Spleen (tissue), 7 donors: ENCODE measurements at regions not wholly inside any gene's neighbourhood (a gene's known extent, or its start where the extent isn't known, plus 50 kb on each side); places are given as distances from the start of the nearest gene placed in this dataset.
"Not testable (repeated sequence)": the region's sequence is repeated elsewhere in the genome, so short reads cannot be mapped to it uniquely, and the experiment has no call there.

Experiments used
- POLR2AphosphoS5 ChIP-seq, 3 donors: sonication (generic); formaldehyde crosslinking; IDR thresholded peaks; one replicate each; pipeline ENCODE4 v1.5.1; 2017; ENCODE audit warnings: antibody characterized with exemption in 3 of 3
- TF ChIP-seq, protein P1 (sequence below), 11 experiments: fragments of 200-600 bp in 7 of 11; fragments of 450-650 bp in 4 of 11; sonication (generic) in 4 of 11; IDR thresholded peaks in 8 of 11; conservative IDR thresholded peaks in 3 of 11; 1 replicate in 7 of 11; 2 replicates in 4 of 11; pipeline versions ENCODE4 v1.4.0 to v1.8.0; 2016 to 2021; ENCODE audit warnings: antibody characterized with exemption in 11 of 11, inconsistent platforms in 4 of 11, mild to moderate bottlenecking in 1 of 11
- donor health status: DM: no; HTN: no; CAD: no; lungs with moderate emphysema.
- donor health status: DM: no; HTN: no; CAD: no.
- donor health status: DM: no; HTN: no; CAD: no.

GRCh38 chr7:5121256-5121655 lies 68.8 kb upstream of the WIPI2 start:
- TF ChIP-seq, protein P1, sequence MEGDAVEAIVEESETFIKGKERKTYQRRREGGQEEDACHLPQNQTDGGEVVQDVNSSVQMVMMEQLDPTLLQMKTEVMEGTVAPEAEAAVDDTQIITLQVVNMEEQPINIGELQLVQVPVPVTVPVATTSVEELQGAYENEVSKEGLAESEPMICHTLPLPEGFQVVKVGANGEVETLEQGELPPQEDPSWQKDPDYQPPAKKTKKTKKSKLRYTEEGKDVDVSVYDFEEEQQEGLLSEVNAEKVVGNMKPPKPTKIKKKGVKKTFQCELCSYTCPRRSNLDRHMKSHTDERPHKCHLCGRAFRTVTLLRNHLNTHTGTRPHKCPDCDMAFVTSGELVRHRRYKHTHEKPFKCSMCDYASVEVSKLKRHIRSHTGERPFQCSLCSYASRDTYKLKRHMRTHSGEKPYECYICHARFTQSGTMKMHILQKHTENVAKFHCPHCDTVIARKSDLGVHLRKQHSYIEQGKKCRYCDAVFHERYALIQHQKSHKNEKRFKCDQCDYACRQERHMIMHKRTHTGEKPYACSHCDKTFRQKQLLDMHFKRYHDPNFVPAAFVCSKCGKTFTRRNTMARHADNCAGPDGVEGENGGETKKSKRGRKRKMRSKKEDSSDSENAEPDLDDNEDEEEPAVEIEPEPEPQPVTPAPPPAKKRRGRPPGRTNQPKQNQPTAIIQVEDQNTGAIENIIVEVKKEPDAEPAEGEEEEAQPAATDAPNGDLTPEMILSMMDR (IDR thresholded peaks at IDR 0.05 in 8 of 11, conservative IDR thresholded peaks at IDR 0.05 in 3 of 11) = not testable (repeated sequence)
- TF ChIP-seq POLR2AphosphoS5 (IDR thresholded peaks at IDR 0.05) = not testable (repeated sequence)
